Duodenal mucosa (tissue), 2 donors: ENCODE measurements at regions not wholly inside any gene's neighbourhood (a gene's known extent, or its start where the extent isn't known, plus 50 kb on each side); places are given as distances from the start of the nearest gene placed in this dataset.
"Not testable (repeated sequence)": the region's sequence is repeated elsewhere in the genome, so short reads cannot be mapped to it uniquely, and the experiment has no call there.

Source experiments
- H3K27ac ChIP-seq: one replicate; pipeline ENCODE4 v1.7.0; 2013; ENCODE audit warnings: low read depth, low read length
- H3K27me3 ChIP-seq, 2 donors: one replicate each; pipeline ENCODE4 v1.7.0; 2013; ENCODE audit warnings: low read length in 2 of 2, control low read depth in 1 of 2; ENCODE audit not compliant: insufficient read depth in 2 of 2, control insufficient read depth in 1 of 2
- H3K36me3 ChIP-seq, 2 donors: one replicate each; pipeline ENCODE4 v1.7.0; 2013; ENCODE audit warnings: low read length in 2 of 2, control low read depth in 1 of 2; ENCODE audit not compliant: insufficient read depth in 2 of 2, control insufficient read depth in 1 of 2
- H3K4me1 ChIP-seq, 2 donors: one replicate each; pipeline ENCODE4 v1.7.0; 2013; ENCODE audit warnings: low read length in 2 of 2, control low read depth in 1 of 2; ENCODE audit not compliant: insufficient read depth in 2 of 2, control insufficient read depth in 1 of 2
- H3K4me3 ChIP-seq, 2 donors: one replicate each; pipeline ENCODE4 v1.7.0; 2013; ENCODE audit warnings: low read length in 2 of 2, low read depth in 1 of 2
- H3K9ac ChIP-seq, 2 donors: one replicate each; pipeline ENCODE4 v1.7.0; 2013; ENCODE audit warnings: low read length in 2 of 2, low read depth in 1 of 2
- H3K9me3 ChIP-seq, 2 donors: one replicate each; pipeline ENCODE4 v1.7.0; 2013; ENCODE audit warnings: low read length in 2 of 2, control low read depth in 1 of 2; ENCODE audit not compliant: control insufficient read depth in 1 of 2

DNA sequence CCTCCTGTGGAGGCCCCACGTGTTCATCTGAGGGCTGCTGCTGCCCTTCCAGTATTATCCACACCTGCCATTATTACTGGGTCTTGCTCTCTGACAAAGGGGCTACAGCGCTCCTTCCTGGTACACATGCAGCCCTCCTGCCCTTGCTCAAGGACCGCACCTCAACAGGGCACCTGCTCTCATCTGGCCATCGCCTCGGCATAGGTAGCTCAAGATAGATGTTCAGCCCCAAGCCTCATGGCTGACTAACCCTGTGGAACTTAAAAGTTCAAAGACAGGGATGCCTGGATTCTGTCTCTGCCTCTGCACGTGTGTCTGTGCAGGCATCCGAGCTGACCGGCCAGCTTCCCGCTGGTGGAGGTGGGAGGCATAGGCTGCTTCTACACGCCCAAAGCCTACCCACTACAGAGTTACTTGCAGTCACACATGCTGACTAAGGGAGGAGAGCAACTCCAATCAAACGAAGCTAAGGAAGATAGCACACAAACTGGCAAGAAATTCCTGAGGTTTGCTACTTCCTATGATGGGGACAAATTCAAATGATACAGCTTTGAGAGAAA lies 152.5 kb upstream of the ATP10A start:
- Histone ChIP-seq H3K9me3 (peaks cover 13 to 16% of the 10 kb centered on the region in 2 donors), H3K36me3 (no peaks in the 10 kb centered on the region), H3K27me3 (no peaks in the 10 kb centered on the region), H3K27ac (no peak overlapping the region), H3K4me1 (no peaks in the 10 kb centered on the region), H3K9ac (no peak overlapping the region), H3K4me3 (no peak overlapping the region)

DNA sequence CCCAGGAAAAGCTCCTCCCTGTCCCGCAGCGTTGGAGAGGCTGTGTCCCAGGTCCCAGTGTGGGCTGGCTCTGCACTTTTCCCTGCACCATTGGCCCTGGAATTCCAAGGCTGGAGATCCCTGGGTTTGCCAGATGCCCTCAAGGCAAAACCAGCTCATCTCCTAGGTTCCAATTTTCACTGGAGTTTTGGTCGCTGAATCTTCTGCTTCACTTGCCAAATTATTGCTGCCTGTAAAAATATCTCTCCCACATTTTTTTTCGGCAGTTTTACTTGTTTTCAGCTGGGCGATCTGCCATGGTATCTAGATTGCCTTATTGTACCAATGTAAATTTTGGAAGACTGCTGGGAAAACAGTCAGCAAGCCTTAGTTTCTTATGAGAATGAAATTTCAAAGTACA lies 150.9 kb upstream of the ATP10A start:
- Histone ChIP-seq H3K9me3 (peaks cover 13 to 14% of the 10 kb centered on the region in 2 donors), H3K27me3 (no peaks in the 10 kb centered on the region), H3K4me1 (no peaks in the 10 kb centered on the region), H3K36me3 (no peaks in the 10 kb centered on the region), H3K4me3 (no peak overlapping the region), H3K27ac (no peak overlapping the region), H3K9ac (no peak overlapping the region)

- Histone ChIP-seq H3K36me3 (no peaks in the 10 kb centered on the region), H3K9me3 (peaks cover 5 to 14% of the 10 kb centered on the region in 2 donors), H3K4me3 (no peak overlapping the region), H3K27ac (no peak overlapping the region), H3K27me3 (no peaks in the 10 kb centered on the region), H3K9ac (no peak overlapping the region), H3K4me1 (no peaks in the 10 kb centered on the region)
Observed at GRCh38 chr15:26011916-26012315, 148.8 kb upstream of the ATP10A start.

DNA sequence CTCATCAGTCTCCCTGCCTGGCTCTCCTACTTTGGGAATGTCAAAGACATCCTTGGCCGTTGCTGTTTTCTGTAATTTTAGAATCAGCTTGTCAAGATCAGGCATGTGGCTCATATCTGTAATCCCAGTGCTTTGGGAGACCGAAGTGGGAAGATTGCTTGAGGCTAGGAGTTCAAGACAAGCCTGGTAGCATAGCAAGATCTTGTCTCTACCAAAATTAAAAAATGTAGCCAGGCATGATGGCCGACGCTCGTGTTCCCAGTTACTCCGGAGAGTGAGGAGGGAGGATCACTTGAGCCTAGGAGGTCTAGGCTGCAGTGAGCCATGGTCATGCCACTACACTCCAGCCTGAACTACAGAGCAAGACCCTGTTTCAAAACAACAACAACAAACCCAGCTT lies 144.0 kb upstream of the ATP10A start:
- H3K9me3 ChIP-seq, result peaks cover 8 to 9% of the 10 kb centered on the region in 2 donors
- H3K9ac ChIP-seq, result no peak overlapping the region
- no peak overlapping the region for H3K27ac ChIP-seq
- no peaks in the 10 kb centered on the region for H3K36me3 ChIP-seq
- no peak overlapping the region for H3K4me3 ChIP-seq
- H3K4me1 ChIP-seq, result no peaks in the 10 kb centered on the region
- no peaks in the 10 kb centered on the region for H3K27me3 ChIP-seq

DNA sequence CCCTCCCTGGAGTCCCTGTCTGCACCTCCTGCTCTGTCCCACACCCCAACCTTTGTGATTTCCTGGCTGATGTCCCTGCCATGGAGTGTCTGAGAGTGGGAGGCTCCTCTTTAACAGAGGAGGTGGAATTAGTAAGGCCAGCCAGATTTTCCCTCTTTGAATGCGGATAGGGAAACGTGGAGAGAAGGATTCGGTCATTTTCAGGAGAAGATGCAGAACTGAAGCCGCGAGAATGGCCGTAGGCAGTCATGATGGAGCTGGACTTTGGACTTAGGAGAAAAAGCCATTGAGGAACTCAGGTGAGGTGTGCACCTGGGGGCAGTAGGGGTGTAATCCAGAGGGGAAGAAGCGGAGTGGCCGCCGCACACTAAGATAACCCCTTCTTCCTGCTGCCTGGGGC lies 138.1 kb upstream of the ATP10A start:
- Histone ChIP-seq H3K36me3 (no peaks in the 10 kb centered on the region), H3K27ac (no peak overlapping the region), H3K4me3 (no peak overlapping the region), H3K4me1 (no peaks in the 10 kb centered on the region), H3K9ac (no peak overlapping the region), H3K9me3 (peaks cover 4 to 13% of the 10 kb centered on the region in 2 donors), H3K27me3 (no peaks in the 10 kb centered on the region)

DNA sequence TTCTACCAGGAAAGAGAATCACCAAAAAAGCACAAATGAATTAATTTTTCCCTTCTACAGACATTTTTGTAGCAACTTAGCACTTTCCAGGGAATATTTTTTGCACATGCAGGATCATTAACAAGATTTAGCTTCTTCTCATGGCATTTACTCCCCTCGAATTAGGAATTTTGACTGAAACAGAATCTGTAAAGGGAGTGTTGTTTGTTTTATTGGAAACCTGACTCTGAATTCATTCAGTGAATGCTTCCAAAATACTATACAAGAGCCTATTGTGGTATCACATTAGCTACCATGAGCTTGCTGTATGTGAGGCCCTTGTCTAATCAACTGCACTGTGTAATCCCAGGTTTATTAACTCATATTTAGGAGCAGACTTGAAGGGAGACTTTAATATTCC lies 130.4 kb upstream of the ATP10A start:
- H3K27ac ChIP-seq, result no peak overlapping the region
- peaks cover 10 to 21% of the 10 kb centered on the region in 2 donors for H3K9me3 ChIP-seq
- H3K27me3 ChIP-seq, result no peaks in the 10 kb centered on the region
- H3K4me3 ChIP-seq, result no peak overlapping the region
- no peak overlapping the region for H3K9ac ChIP-seq
- H3K36me3 ChIP-seq, result no peaks in the 10 kb centered on the region
- H3K4me1 ChIP-seq, result no peaks in the 10 kb centered on the region

DNA sequence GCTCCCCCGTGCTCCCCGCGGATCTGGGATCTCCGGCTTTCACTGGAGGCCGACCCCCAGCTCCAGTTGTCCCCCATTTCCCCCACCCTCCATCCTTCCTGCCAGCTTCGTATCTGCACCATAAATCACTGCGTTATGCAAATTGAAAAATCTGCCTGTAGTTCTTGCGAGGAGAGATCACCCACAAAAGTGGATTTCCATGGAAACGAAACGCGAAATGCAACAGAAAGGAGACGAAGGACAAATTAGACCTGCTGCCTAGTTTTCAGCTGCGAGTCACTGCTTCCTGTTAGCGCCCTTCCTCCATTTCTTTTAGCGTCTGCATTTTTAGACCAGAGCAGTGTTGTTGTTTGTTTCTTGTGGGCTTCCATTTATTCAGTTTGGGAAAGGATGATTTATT lies 127.1 kb upstream of the ATP10A start:
- H3K4me3 ChIP-seq, result no peak overlapping the region
- H3K36me3 ChIP-seq, result no peaks in the 10 kb centered on the region
- no peak overlapping the region for H3K27ac ChIP-seq
- no peaks in the 10 kb centered on the region for H3K27me3 ChIP-seq
- H3K9me3 ChIP-seq, result peaks cover 14 to 19% of the 10 kb centered on the region in 2 donors
- no peaks in the 10 kb centered on the region for H3K4me1 ChIP-seq
- H3K9ac ChIP-seq, result no peak overlapping the region

GRCh38 chr15:25989327-25989726 lies 126.2 kb upstream of the ATP10A start:
- Histone ChIP-seq H3K27me3 (no peaks in the 10 kb centered on the region), H3K4me1 (no peaks in the 10 kb centered on the region), H3K36me3 (no peaks in the 10 kb centered on the region), H3K9ac (no peak overlapping the region), H3K27ac (no peak overlapping the region), H3K4me3 (no peak overlapping the region), H3K9me3 (peaks cover 18 to 19% of the 10 kb centered on the region in 2 donors)

DNA sequence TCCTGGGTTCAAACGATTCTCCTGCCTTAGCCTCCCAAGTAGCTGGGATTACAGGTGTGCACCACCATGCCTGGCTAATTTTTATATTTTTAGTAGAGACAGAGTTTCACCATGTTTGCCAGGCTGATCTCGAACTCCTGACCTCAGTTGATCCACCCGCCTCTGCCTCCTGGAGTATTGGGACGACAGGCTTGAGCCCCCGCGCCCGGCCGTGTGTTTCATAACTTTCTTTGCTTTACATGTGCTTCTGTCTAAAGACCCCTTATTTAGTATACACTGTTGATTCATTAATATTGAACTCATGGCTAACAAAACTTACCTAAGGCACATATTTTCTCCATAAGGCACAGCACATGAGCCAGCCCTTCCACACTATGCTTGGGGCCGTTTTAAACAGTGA lies 125.6 kb upstream of the ATP10A start:
- H3K27me3 ChIP-seq, H3K4me1 ChIP-seq, H3K4me3 ChIP-seq, H3K9ac ChIP-seq, H3K27ac ChIP-seq, H3K36me3 ChIP-seq: not testable (repeated sequence)
- peaks cover 19 to 20% of the 10 kb centered on the region in 2 donors for H3K9me3 ChIP-seq

DNA sequence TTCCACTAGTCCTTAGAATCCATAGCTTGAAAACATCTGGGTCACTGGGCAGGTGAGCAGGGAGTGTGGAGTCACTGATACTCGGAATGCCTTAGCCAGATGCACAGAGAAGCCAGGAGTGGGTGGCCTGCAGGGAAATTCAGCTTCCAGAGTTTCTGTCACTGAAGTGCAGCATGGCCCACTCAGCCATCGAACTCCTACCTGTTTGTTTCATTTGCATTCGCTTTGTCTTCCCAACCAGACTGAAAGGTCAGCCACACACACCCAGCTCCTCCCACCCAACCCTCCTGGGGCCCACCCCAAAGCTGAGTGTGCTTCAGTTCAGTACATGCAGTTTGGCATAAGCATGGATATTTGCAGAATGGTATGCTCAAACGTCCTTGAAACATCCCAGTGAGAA lies 124.5 kb upstream of the ATP10A start:
- H3K9me3 ChIP-seq, result peaks cover 19 to 22% of the 10 kb centered on the region in 2 donors
- H3K9ac ChIP-seq, result no peak overlapping the region
- H3K4me1 ChIP-seq, result no peaks in the 10 kb centered on the region
- H3K27me3 ChIP-seq, result no peaks in the 10 kb centered on the region
- no peak overlapping the region for H3K27ac ChIP-seq
- H3K4me3 ChIP-seq, result no peak overlapping the region
- H3K36me3 ChIP-seq, result no peaks in the 10 kb centered on the region

- H3K9me3 ChIP-seq, result peaks cover 6 to 14% of the 10 kb centered on the region in 2 donors
- no peak overlapping the region for H3K4me3 ChIP-seq
Observed at GRCh38 chr15:25985165-25985564, 122.0 kb upstream of the ATP10A start.

More at GRCh38 chr15:25985165-25985564, 122.0 kb upstream of the ATP10A start:
- no peaks in the 10 kb centered on the region for H3K36me3 ChIP-seq
- H3K27ac ChIP-seq, result no peak overlapping the region
- no peaks in the 10 kb centered on the region for H3K27me3 ChIP-seq
- no peaks in the 10 kb centered on the region for H3K4me1 ChIP-seq
- no peak overlapping the region for H3K9ac ChIP-seq
